Type B pancreatic cell (in vitro differentiated cells): ENCODE measurements at regions not wholly inside any gene's neighbourhood (a gene's known extent, or its start where the extent isn't known, plus 50 kb on each side); places are given as distances from the start of the nearest gene placed in this dataset.

ENCODE experiments used
- DNase-seq: peaks from one replicate; pipeline ENCODE4 v3.0.0; 2021; ENCODE audit warnings: mixed read lengths; ENCODE audit not compliant: unreplicated experiment; ENCODE audit errors: extremely low spot score
- H3K27ac Mint-ChIP-seq: 2 replicates; pipeline ENCODE4 v1.8.0; 2021; ENCODE audit warnings: mild to moderate bottlenecking, mixed read lengths
- H3K27me3 Mint-ChIP-seq: 2 replicates; pipeline ENCODE4 v1.8.0; 2021; ENCODE audit warnings: mixed read lengths
- H3K36me3 Mint-ChIP-seq: 2 replicates; pipeline ENCODE4 v1.8.0; 2021; ENCODE audit warnings: mixed read lengths
- H3K4me1 Mint-ChIP-seq: one replicate; pipeline ENCODE4 v1.8.0; 2021; ENCODE audit warnings: mixed read lengths; ENCODE audit not compliant: unreplicated experiment
- H3K4me3 Mint-ChIP-seq: 2 replicates; pipeline ENCODE4 v1.8.0; 2021; ENCODE audit warnings: mild to moderate bottlenecking, mixed read lengths
- H3K9me3 Mint-ChIP-seq: 2 replicates; pipeline ENCODE4 v1.8.0; 2021; ENCODE audit warnings: mixed read lengths
- CTCF ChIP-seq: fragments of 200-600 bp; sonication (generic); conservative IDR thresholded peaks from 2 replicates; pipeline ENCODE4 v1.5.0; 2021; ENCODE audit warnings: antibody characterized with exemption, mild to moderate bottlenecking

- Mint-ChIP-seq H3K9me3 (no peaks in the 10 kb centered on the region), H3K4me1 (peaks cover 15% of the 10 kb centered on the region), H3K27me3 (peaks cover 8% of the 10 kb centered on the region), H3K36me3 (no peaks in the 10 kb centered on the region), H3K27ac (no peak overlapping the region), H3K4me3 (no peak overlapping the region)
- TF ChIP-seq CTCF: no peak
- no peak for DNase-seq
Measured at GRCh38 chr18:59044855-59045254, 94.8 kb upstream of the SEC11C start.

GRCh38 chr18:59047321-59048047 is 92.2 kb upstream of the SEC11C start:
- DNase-seq: no peak
- Mint-ChIP-seq H3K27ac (no peak overlapping the region), H3K4me3 (no peak overlapping the region), H3K27me3 (peaks cover 11% of the 10 kb centered on the region), H3K4me1 (peaks cover 8% of the 10 kb centered on the region), H3K36me3 (no peaks in the 10 kb centered on the region), H3K9me3 (no peaks in the 10 kb centered on the region)
- TF ChIP-seq CTCF: no peak

DNA sequence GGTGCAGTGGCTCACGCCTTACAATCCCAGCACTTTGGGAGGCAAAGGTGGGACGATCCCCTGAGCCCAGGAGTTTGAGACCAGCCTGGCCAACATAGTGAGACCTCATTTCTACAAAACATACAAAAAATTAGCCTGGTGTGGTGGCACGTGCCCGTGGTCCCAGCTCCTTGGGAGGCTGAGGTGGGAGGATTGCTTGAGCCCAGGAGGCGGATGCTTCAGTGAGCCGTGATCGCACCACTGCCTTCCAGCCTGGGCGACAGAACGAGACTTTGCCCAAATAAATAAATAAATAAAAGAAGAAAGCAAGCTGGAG is 91.7 kb upstream of the SEC11C start:
- no peak for DNase-seq
- Mint-ChIP-seq H3K4me1 (peaks cover 7% of the 10 kb centered on the region), H3K27ac (no peak overlapping the region), H3K9me3 (no peaks in the 10 kb centered on the region), H3K36me3 (no peaks in the 10 kb centered on the region), H3K4me3 (no peak overlapping the region), H3K27me3 (peaks cover 11% of the 10 kb centered on the region)
- no peak for TF ChIP-seq CTCF

GRCh38 chr18:59048378-59048777 is 91.3 kb upstream of the SEC11C start:
- Mint-ChIP-seq H3K27me3 (peaks cover 11% of the 10 kb centered on the region), H3K9me3 (no peaks in the 10 kb centered on the region), H3K36me3 (no peaks in the 10 kb centered on the region), H3K4me1 (peaks cover 11% of the 10 kb centered on the region), H3K27ac (no peak overlapping the region), H3K4me3 (no peak overlapping the region)
- TF ChIP-seq CTCF: no peak
- no peak for DNase-seq

DNA sequence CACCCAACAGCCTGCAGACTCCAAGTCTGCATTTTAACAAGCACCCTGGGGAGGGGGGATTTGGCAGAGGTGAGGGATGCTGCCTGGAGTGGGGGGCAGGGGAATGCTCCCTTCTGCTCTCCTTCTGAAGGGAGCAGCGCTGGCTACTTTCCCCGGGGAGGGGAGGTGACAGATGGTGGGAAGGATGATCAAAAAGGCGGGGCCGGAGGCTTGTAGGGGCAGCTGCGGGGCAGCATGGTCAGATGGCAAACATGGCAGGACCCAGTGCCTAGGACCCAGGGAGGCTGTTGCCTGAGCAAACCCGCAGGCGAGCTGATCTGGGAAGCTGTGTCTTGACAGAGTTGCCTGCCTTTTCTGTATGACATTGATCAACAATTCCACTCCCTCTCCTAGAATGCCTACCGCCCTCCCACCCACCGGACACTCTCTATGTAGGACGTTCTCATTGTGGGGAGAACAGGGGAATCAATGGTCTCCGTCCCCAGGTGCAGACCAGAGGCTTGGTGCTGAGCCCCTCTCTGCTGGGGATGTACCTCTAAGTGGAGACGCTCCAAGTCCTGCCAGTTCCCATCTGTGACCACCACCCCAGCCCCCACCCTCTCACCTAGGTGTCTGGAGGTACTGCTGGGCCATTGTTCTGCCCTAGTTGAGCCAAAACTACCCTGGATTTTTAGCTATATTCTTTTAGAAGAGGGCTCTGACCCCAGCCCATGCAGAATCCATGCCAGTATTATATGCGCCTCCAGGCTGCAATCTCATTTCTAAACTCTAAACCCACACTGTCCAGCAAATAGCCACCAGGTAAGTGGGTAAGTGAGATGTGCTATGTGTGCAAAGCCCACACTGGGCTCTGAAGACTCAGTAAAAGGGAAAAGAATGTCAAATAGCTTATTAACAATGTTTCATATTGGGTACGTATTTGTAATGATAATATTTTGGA is 89.7 kb upstream of the SEC11C start:
- no peaks in the 10 kb centered on the region for H3K36me3 Mint-ChIP-seq
- no peak overlapping the region for H3K27ac Mint-ChIP-seq
- no peak for TF ChIP-seq CTCF
- H3K4me1 Mint-ChIP-seq: peaks cover 19% of the 10 kb centered on the region
- no peak for DNase-seq
- no peaks in the 10 kb centered on the region for H3K9me3 Mint-ChIP-seq
- H3K4me3 Mint-ChIP-seq: no peak overlapping the region
- H3K27me3 Mint-ChIP-seq: peaks cover 11% of the 10 kb centered on the region
